Muscle of leg (tissue), 3 donors: ENCODE measurements at regions not wholly inside any gene's neighbourhood (a gene's known extent, or its start where the extent isn't known, plus 50 kb on each side); places are given as distances from the start of the nearest gene placed in this dataset.

Experiments
- DNase-seq: peaks from one replicate; pipeline ENCODE4 v3.0.0; 2013
- H3K27ac ChIP-seq: one replicate; pipeline ENCODE4 v1.5.1; 2013; ENCODE audit warnings: mild to moderate bottlenecking, low read length, control low read depth
- H3K27me3 ChIP-seq: one replicate; pipeline ENCODE4 v1.6.1; 2013; ENCODE audit warnings: low read length; ENCODE audit not compliant: control insufficient read depth, insufficient read depth
- H3K36me3 ChIP-seq: one replicate; pipeline ENCODE4 v1.6.1; 2013; ENCODE audit warnings: low read length; ENCODE audit not compliant: control insufficient read depth, insufficient read depth
- H3K4me1 ChIP-seq: one replicate; pipeline ENCODE4 v1.6.1; 2013; ENCODE audit warnings: low read length; ENCODE audit not compliant: control insufficient read depth, insufficient read depth
- H3K4me3 ChIP-seq: one replicate; pipeline ENCODE4 v1.5.1; 2013; ENCODE audit warnings: low read length, control low read depth
- H3K9me3 ChIP-seq: replicated peaks from 2 replicates; pipeline ENCODE4 v1.6.1; 2013; ENCODE audit warnings: low read depth, low read length; ENCODE audit not compliant: control insufficient read depth
- WGBS: methylation state at CpG from one replicate; pipeline ENCODE4 v1.1.5; 2013; ENCODE audit warnings: missing lambda C conversion rate; ENCODE audit not compliant: insufficient coverage; 5-methylcytosine and 5-hydroxymethylcytosine counted together

DNA sequence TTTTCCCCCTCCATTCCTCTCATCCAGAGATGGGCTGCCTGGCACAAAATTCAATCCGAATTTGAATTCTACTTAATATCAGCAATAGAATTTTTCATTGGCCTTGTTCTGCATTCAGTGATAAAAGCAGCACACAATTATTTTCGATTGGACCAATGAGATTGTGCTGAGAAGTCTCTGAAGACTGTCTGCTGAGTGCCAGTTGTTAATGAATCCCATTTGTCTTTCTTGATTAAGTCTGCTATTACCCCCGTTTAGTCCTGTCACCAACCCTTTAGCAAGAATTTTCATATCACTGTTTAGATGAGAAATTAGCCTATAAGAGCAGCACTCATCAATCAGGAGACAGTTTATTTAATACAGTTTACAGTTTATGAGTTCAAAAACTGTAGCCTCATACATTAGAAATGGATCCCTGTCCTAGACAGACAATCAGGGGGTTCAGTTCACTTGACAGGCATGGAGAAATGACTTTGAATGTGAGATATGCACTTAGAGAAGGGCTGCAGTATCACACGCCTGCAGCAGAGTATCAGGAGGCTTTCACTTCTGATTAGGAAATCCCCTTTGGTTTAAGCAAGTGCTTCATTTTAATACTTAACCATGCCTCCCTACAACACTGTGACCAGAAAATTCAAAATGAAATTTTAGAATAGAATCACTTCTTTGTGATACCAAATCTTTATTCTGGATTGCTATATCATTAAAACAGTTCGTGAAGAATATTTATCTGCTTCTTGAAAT, 304.7 kb upstream of the PTBP2 start:
- H3K27me3 ChIP-seq: no peaks in the 10 kb centered on the region
- H3K4me3 ChIP-seq: no peak overlapping the region
- no peaks in the 10 kb centered on the region for H3K36me3 ChIP-seq
- no CpG with 5 or more reads among the region's 5 CpGs for WGBS
- peaks cover 2% of the 10 kb centered on the region for H3K4me1 ChIP-seq
- no peak for DNase-seq
- peak overlapping the region; percentile 0 for H3K27ac ChIP-seq
- H3K9me3 ChIP-seq: no peaks in the 10 kb centered on the region

DNA sequence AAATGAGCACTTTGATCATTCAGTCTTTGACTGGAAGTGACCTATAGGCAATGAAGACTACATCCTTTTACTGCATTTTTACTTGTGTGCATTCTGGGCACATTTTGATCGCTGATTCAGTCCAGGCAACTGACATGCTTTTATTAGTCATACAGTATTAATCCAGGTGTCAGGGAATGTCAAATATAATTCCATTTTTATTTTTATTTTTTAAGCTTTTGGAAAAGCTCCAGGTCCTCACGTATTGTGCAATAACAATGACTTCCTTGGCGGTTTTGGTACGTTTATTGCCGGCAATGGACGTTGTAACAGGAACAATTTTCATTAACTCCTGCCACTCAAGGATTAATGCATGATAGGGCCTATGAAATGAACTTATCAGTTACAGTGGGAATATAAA, 302.6 kb upstream of the PTBP2 start:
- Histone ChIP-seq H3K36me3 (no peaks in the 10 kb centered on the region), H3K4me3 (no peak overlapping the region), H3K27ac (no peak overlapping the region), H3K4me1 (peaks cover 2% of the 10 kb centered on the region), H3K27me3 (no peaks in the 10 kb centered on the region), H3K9me3 (no peaks in the 10 kb centered on the region)
- DNase-seq: no peak
- 75% methylated on average over 4 of the region's 6 CpGs for WGBS

DNA sequence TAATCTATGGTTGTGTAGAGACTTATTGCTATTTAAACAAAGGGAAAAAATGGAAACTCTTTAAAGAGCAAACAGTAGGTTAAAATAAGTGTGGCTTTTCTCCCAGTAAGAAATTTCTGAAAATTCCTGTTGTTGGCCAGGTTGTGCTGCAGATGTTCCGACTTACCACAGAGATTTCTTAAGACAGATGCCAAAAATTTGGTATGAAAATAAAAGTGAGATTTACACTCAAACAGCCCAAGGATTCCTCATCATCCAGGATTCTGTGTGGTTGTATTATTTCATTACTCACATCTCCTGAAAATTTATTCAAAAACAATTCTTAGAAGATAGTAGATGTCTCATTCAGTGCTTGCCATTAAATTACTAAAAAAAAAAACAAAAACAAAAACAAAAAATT, 296.7 kb upstream of the PTBP2 start:
- Histone ChIP-seq H3K9me3 (no peaks in the 10 kb centered on the region), H3K27me3 (no peaks in the 10 kb centered on the region), H3K4me3 (no peak overlapping the region), H3K4me1 (no peaks in the 10 kb centered on the region), H3K36me3 (no peaks in the 10 kb centered on the region), H3K27ac (no peak overlapping the region)
- WGBS: no CpG with 5 or more reads among the region's 1 CpG
- peak; percentile 82 for DNase-seq

DNA sequence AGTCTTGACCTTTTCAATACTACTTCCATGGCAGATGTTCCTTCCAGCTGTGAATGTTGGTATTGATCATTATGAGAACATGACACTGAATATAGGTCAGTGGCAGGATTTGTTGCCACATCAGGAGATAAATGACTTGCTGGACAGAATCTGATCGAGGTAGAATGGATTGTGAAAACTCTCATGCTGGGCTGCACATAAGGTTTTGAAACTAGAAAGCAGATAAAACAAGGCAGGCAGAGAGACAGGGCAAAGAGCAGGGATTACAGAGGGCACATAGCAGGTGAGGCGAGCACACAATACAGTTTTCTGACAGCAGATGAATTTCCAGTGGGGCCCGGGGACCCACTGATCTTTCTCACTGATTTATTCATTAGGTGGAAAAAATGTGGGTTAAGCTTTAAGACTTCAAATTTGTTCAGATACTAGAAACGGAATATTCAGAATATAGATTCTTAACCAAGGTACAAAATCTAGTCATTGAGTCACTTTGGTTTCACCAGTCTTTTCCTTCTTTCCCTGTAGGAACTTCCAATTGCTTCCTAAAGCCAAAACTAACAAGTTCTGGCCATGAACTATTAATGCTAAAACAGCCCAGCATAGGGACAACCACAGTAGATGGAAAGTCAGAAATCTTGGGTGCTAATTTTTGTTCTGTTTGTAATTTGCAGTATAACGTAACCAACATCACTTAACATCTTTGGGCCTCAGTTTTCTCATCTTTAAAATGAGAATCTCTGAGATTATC, 296.0 kb upstream of the PTBP2 start:
- Histone ChIP-seq H3K36me3 (no peaks in the 10 kb centered on the region), H3K9me3 (no peaks in the 10 kb centered on the region), H3K4me3 (no peak overlapping the region), H3K27me3 (no peaks in the 10 kb centered on the region), H3K4me1 (no peaks in the 10 kb centered on the region), H3K27ac (no peak overlapping the region)
- 55% methylated on average over 2 of the region's 5 CpGs for WGBS
- DNase-seq: peak; percentile 25

DNA sequence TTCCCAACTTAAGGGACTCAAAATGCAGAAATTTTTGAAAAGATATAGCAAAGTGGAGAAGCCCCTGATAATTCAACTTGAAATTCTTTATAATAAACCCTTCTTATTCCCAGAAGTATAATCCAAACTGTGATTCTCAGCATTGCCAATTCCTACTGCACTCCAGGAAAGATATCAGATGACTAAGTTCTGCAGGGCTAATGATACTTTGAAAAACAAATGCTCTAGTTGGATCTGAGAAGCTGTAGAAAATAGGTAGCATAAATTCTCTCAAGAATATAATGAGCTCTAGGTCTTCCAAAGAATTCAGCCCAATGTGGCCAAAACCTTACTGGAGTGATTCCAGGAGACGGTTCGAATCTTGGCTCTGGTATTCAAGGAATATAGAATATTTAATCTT, 294.0 kb upstream of the PTBP2 start:
- Histone ChIP-seq H3K4me3 (no peak overlapping the region), H3K36me3 (no peaks in the 10 kb centered on the region), H3K27ac (no peak overlapping the region), H3K9me3 (no peaks in the 10 kb centered on the region), H3K27me3 (no peaks in the 10 kb centered on the region), H3K4me1 (no peaks in the 10 kb centered on the region)
- no CpG with 5 or more reads among the region's 2 CpGs for WGBS
- peak; percentile 74 for DNase-seq

DNA sequence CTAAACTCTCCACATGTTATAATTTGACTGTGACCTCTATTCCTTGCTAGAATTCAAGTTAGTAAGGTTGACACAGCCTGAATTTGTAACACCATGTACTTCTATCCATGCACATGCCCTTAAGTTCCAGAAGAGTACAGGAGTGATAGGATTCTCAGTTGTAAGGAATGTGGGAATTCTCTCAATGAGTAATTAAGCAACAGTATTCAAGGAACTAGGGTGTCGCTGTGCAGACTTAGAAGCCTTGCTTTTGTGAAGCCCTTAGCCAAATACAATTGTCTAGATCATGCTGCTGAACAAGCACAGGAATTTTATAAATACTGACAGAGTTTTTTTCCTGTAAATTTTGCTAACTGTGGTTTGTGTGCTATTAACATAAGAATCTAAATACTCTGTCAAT, 276.3 kb upstream of the PTBP2 start:
- DNase-seq: no peak
- Histone ChIP-seq H3K27ac (no peak overlapping the region), H3K4me1 (no peaks in the 10 kb centered on the region), H3K4me3 (no peak overlapping the region), H3K36me3 (no peaks in the 10 kb centered on the region), H3K9me3 (no peaks in the 10 kb centered on the region), H3K27me3 (no peaks in the 10 kb centered on the region)
- no CpG with 5 or more reads among the region's 1 CpG for WGBS

DNA sequence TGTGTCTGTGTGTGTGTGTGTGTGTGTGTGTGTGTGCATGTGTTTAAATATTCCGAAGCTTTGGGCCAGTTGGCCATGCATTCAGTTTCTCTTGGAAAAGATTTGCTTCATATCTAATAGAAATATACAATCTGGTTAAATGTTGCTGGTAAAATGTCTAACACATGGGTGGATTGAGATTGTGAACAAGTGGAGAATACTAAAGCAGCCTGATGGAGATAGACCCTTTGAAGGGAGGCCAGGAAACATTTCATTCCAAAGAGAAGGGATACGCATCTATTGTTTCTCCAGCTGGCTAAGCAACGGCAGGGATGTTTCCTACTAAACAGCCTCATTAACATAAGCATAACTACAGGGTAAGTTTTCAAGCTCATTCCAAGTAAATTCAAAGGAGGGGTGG, 257.5 kb upstream of the PTBP2 start:
- H3K4me1 ChIP-seq: no peaks in the 10 kb centered on the region
- H3K9me3 ChIP-seq: no peaks in the 10 kb centered on the region
- H3K4me3 ChIP-seq: no peak overlapping the region
- no peaks in the 10 kb centered on the region for H3K36me3 ChIP-seq
- no CpG with 5 or more reads among the region's 3 CpGs for WGBS
- no peak overlapping the region for H3K27ac ChIP-seq
- DNase-seq: peak; percentile 95
- H3K27me3 ChIP-seq: no peaks in the 10 kb centered on the region

DNA sequence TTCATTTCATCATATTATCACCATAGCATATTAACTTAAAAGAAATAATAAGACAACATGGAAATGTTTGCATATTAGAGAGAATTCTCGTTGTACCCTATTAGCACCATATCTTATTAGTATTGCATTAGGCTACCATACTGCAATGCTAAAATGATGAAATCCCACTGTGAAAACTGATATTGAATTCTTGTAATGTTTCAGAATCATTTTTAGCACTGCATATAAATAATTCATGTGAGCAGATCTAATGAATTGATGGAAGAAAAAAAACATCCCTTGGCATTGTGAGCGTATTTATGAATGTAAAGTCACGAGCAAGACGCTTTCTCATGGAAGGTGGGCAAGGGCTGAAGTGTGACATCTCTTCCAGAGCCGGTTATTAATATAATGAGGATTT, 257.1 kb upstream of the PTBP2 start:
- DNase-seq: peak; percentile 7
- H3K9me3 ChIP-seq: no peaks in the 10 kb centered on the region
- no peak overlapping the region for H3K27ac ChIP-seq
- 72% methylated on average over 4 of the region's 5 CpGs for WGBS
- H3K4me1 ChIP-seq: no peaks in the 10 kb centered on the region
- H3K27me3 ChIP-seq: no peaks in the 10 kb centered on the region
- H3K36me3 ChIP-seq: no peaks in the 10 kb centered on the region
- H3K4me3 ChIP-seq: no peak overlapping the region

DNA sequence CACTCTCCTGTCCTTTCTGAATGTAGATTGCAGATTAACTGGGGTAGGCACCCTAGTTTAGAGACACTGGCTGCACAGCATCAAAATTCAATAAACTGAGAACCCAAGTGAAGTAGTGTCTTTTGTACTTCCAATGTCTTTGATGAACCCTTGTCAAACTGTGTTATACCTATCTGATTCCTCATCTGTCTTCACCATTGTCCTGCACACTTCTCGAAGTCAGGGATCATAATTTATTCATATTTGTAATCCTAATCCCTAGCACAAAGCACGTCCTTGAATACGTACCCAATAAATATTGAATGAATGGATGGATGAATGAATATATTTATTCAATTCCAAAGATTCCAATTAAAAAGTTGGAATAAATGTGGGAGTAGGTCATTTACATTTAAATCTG, 256.6 kb upstream of the PTBP2 start:
- Histone ChIP-seq H3K9me3 (no peaks in the 10 kb centered on the region), H3K4me1 (no peaks in the 10 kb centered on the region), H3K36me3 (no peaks in the 10 kb centered on the region), H3K27me3 (no peaks in the 10 kb centered on the region), H3K4me3 (no peak overlapping the region), H3K27ac (no peak overlapping the region)
- DNase-seq: no peak
- WGBS: no CpG with 5 or more reads among the region's 3 CpGs

DNA sequence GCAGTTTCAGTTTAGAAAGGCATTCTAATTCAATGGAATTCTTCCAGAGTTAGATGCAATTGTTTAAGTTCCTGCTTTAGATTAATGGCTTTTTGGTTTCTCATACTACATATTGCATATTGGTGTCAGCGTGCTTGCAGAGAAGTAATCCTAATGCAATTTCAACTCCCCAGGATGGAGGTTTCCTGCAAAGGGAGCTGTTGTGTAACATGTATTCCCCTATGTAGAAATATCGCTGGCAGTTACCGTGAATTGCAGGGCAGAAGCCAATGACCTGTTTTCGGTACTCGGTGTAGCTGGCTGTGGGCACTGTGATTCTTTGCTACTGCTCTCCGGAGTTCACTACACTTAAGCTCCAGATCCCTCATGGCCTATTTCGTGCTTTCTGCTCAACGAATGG, 256.1 kb upstream of the PTBP2 start:
- peak; percentile 61 for DNase-seq
- Histone ChIP-seq H3K27ac (no peak overlapping the region), H3K4me3 (no peak overlapping the region), H3K36me3 (no peaks in the 10 kb centered on the region), H3K27me3 (no peaks in the 10 kb centered on the region), H3K9me3 (no peaks in the 10 kb centered on the region), H3K4me1 (no peaks in the 10 kb centered on the region)
- WGBS: 33% methylated on average over 5 of the region's 8 CpGs
